H1 (cell line): ENCODE measurements at regions not wholly inside any gene's neighbourhood (a gene's known extent, or its start where the extent isn't known, plus 50 kb on each side); places are given as distances from the start of the nearest gene placed in this dataset.

Experiments used
- CTCF ChIA-PET: fragments of 300-600 bp; sonication (Branson Sonifier 250); formaldehyde crosslinking; loops from one replicate; lab custom pipeline; 2021; ENCODE audit not compliant: partially characterized antibody; lab: Charles Lee
- POLR2A ChIA-PET: fragments of 300-600 bp; sonication (Branson Sonifier 250); formaldehyde crosslinking; loops from one replicate; lab custom pipeline; 2021; ENCODE audit warnings: inconsistent platforms; ENCODE audit not compliant: partially characterized antibody; lab: Charles Lee
- DNase-seq, 2 experiments: peaks; one replicate each; pipeline versions ENCODE4 v3.0.0 to v3.0.0-alpha.2; 2010 to 2022; ENCODE audit warnings: low spot score in 2 of 2, low read depth in 1 of 2, mixed read lengths in 1 of 2
- FAIRE-seq: peaks from 2 replicates; lab custom pipeline; 2011; peaks lifted over from hg19 to GRCh38; lab: Jason Lieb, UNC
- H2AFZ ChIP-seq: 2 replicates; pipeline ENCODE4 v1.8.1; 2012; ENCODE audit warnings: low read length, inconsistent platforms
- H2AK5ac ChIP-seq: 2 replicates; pipeline ENCODE4 v1.6.1; 2013; ENCODE audit warnings: low read depth, low read length
- H2BK120ac ChIP-seq: replicated peaks from 2 replicates; pipeline ENCODE3; 2013; ENCODE audit warnings: low read depth, low read length, inconsistent platforms
- H2BK12ac ChIP-seq: 2 replicates; pipeline ENCODE4 v1.6.1; 2013; ENCODE audit warnings: low read depth, low read length
- H2BK15ac ChIP-seq: 2 replicates; pipeline ENCODE4 v1.6.1; 2013; ENCODE audit warnings: low read length
- H2BK20ac ChIP-seq: 2 replicates; pipeline ENCODE4 v1.6.1; 2013; ENCODE audit warnings: low read length
- H2BK5ac ChIP-seq: 2 replicates; pipeline ENCODE4 v1.6.1; 2013; ENCODE audit warnings: low read depth, low read length
- H3K14ac ChIP-seq: 2 replicates; pipeline ENCODE4 v1.6.1; 2013; ENCODE audit warnings: inconsistent platforms; ENCODE audit not compliant: insufficient read length
- H3K18ac ChIP-seq: 2 replicates; pipeline ENCODE4 v1.6.1; 2013; ENCODE audit warnings: low read length; ENCODE audit errors: extremely low read depth
- H3K23ac ChIP-seq: 2 replicates; pipeline ENCODE4 v1.6.1; 2013; ENCODE audit warnings: inconsistent platforms; ENCODE audit not compliant: insufficient read length
- H3K23me2 ChIP-seq: 2 replicates; pipeline ENCODE4 v1.6.1; 2013; ENCODE audit warnings: low read depth, low read length
- H3K27ac ChIP-seq: 2 replicates; pipeline ENCODE4 v1.6.1; 2011; ENCODE audit warnings: low read depth, low read length, inconsistent platforms
- H3K27me3 ChIP-seq, 4 experiments: replicated peaks in 1 of 4; 1 replicate in 1 of 4; 2 replicates in 3 of 4; pipeline versions ENCODE4 v1.6.1 to v1.8.1; 2011 to 2013; ENCODE audit warnings: low read length in 3 of 4, mild to moderate bottlenecking in 3 of 4, inconsistent platforms in 2 of 4, mixed read lengths in 2 of 4, moderate library complexity in 1 of 4; ENCODE audit not compliant: control insufficient read depth in 3 of 4, insufficient read depth in 3 of 4; ENCODE audit errors: extremely low read depth in 1 of 4
- H3K36me3 ChIP-seq, 4 experiments: 2 replicates each; pipeline versions ENCODE4 v1.6.1 to v1.8.1; 2011 to 2013; ENCODE audit warnings: mild to moderate bottlenecking in 4 of 4, low read length in 3 of 4, moderate library complexity in 2 of 4, control low read depth in 1 of 4, inconsistent platforms in 1 of 4; ENCODE audit not compliant: insufficient read depth in 4 of 4, control insufficient read depth in 2 of 4
- H3K4ac ChIP-seq: replicated peaks from 2 replicates; pipeline ENCODE3; 2013; ENCODE audit warnings: low read length, low read depth, mixed read lengths, inconsistent platforms; ENCODE audit not compliant: insufficient read length
- H3K4me1 ChIP-seq, 4 experiments: replicated peaks in 1 of 4; 1 replicate in 1 of 4; 2 replicates in 3 of 4; pipeline versions ENCODE4 v1.6.1 to v1.8.1; 2011 to 2013; ENCODE audit warnings: low read length in 3 of 4, inconsistent platforms in 2 of 4, mixed read lengths in 1 of 4; ENCODE audit not compliant: insufficient read depth in 4 of 4, control insufficient read depth in 3 of 4
- H3K4me2 ChIP-seq, 2 experiments: 2 replicates each; pipeline versions ENCODE4 v1.6.1 to v1.8.1; 2011 to 2013; ENCODE audit warnings: low read depth in 2 of 2, low read length in 2 of 2, control low read depth in 1 of 2, inconsistent platforms in 1 of 2, mild to moderate bottlenecking in 1 of 2; ENCODE audit not compliant: insufficient read depth in 1 of 2
- H3K4me3 ChIP-seq, 4 experiments: fragments of 200-600, 300-600 bp in 1 of 4; sonication (generic), shearing (Covaris generic), sonication (Bioruptor Twin) in 1 of 4; 2 replicates each; pipeline versions ENCODE4 v1.5.1 to v1.8.1; 2011 to 2016; ENCODE audit warnings: low read length in 4 of 4, low read depth in 3 of 4, control low read depth in 2 of 4, inconsistent platforms in 2 of 4, mild to moderate bottlenecking in 2 of 4, mixed read lengths in 1 of 4, moderate library complexity in 1 of 4; ENCODE audit not compliant: insufficient read depth in 2 of 4; ENCODE audit errors: extremely low read depth in 1 of 4
- H3K56ac ChIP-seq: replicated peaks from 2 replicates; pipeline ENCODE3; 2013; ENCODE audit warnings: low read depth, mild to moderate bottlenecking, mixed read lengths, low read length, inconsistent platforms; ENCODE audit not compliant: insufficient read length
- H3K79me1 ChIP-seq: 2 replicates; pipeline ENCODE4 v1.6.1; 2013; ENCODE audit warnings: low read depth, low read length, control low read depth
- H3K79me2 ChIP-seq, 2 experiments: 2 replicates each; pipeline versions ENCODE4 v1.6.1 to v1.8.1; 2012 to 2013; ENCODE audit warnings: low read length in 2 of 2, mild to moderate bottlenecking in 2 of 2, inconsistent platforms in 1 of 2; ENCODE audit not compliant: insufficient read depth in 2 of 2, control insufficient read depth in 1 of 2
- H3K9ac ChIP-seq, 4 experiments: replicated peaks in 1 of 4; 1 replicate in 1 of 4; 2 replicates in 3 of 4; pipeline versions ENCODE4 v1.6.1 to v1.8.1; 2011 to 2013; ENCODE audit warnings: low read depth in 3 of 4, low read length in 3 of 4, control low read depth in 2 of 4, mild to moderate bottlenecking in 2 of 4, moderate library complexity in 2 of 4, inconsistent platforms in 1 of 4; ENCODE audit errors: extremely low read depth in 1 of 4
- H3K9me3 ChIP-seq, 2 experiments: 2 replicates each; pipeline versions ENCODE4 v1.6.1 to v1.8.1; 2012 to 2013; ENCODE audit warnings: mild to moderate bottlenecking in 2 of 2, moderate library complexity in 2 of 2, control low read depth in 1 of 2, inconsistent platforms in 1 of 2, low read depth in 1 of 2, low read length in 1 of 2, mixed read lengths in 1 of 2; ENCODE audit not compliant: insufficient read depth in 2 of 2
- H4K20me1 ChIP-seq, 2 experiments: replicated peaks in 1 of 2; 2 replicates each; pipeline versions ENCODE3 to v1.8.1; 2011 to 2013; ENCODE audit warnings: inconsistent platforms in 2 of 2, low read length in 2 of 2, mild to moderate bottlenecking in 1 of 2; ENCODE audit not compliant: insufficient read depth in 2 of 2, control insufficient read depth in 1 of 2
- H4K5ac ChIP-seq: 2 replicates; pipeline ENCODE4 v1.6.1; 2013; ENCODE audit warnings: low read length, low read depth, mixed read lengths, inconsistent platforms; ENCODE audit not compliant: insufficient read length
- H4K8ac ChIP-seq: 2 replicates; pipeline ENCODE4 v1.8.0; 2013; ENCODE audit warnings: mild to moderate bottlenecking, moderate library complexity, low read length, inconsistent platforms; ENCODE audit not compliant: insufficient read depth; ENCODE audit errors: extremely low read depth
- H4K91ac ChIP-seq: replicated peaks from 2 replicates; pipeline ENCODE3; 2013; ENCODE audit warnings: low read length, mixed read lengths, inconsistent platforms; ENCODE audit not compliant: insufficient read length
- KDM4A ChIP-seq: IDR thresholded peaks from one replicate; pipeline ENCODE4 v1.7.1; 2012; ENCODE audit warnings: low read depth, mild to moderate bottlenecking, moderate library complexity, low read length, inconsistent platforms; ENCODE audit not compliant: severe bottlenecking
- KDM5A ChIP-seq: fragments of 200-600 bp; IDR thresholded peaks from 2 replicates; pipeline ENCODE4 v1.7.1; 2012; ENCODE audit warnings: mild to moderate bottlenecking, low read length, inconsistent platforms, mixed read lengths
- ZNF274 ChIP-seq: IDR thresholded peaks from 2 replicates; pipeline ENCODE4 v1.7.0; 2012; ENCODE audit warnings: low read length, borderline replicate concordance; ENCODE audit errors: extremely low read depth
- WGBS, 2 experiments: shearing (Covaris generic) in 1 of 2; methylation state at CpG; one replicate each; pipeline versions ENCODE4 v1.1.6 to v1.1.7; 2013 to 2015; ENCODE audit warnings: low lambda C conversion rate in 2 of 2, mixed read lengths in 2 of 2, inconsistent platforms in 1 of 2, low coverage in 1 of 2, missing lambda C conversion rate in 1 of 2; ENCODE audit not compliant: insufficient replicate concordance in 2 of 2, insufficient coverage in 1 of 2, insufficient read length in 1 of 2; ENCODE audit errors: extremely low coverage in 1 of 2, missing lambda C conversion rate in 1 of 2; 5-methylcytosine and 5-hydroxymethylcytosine counted together
- TF ChIP-seq, protein P1 (sequence below): IDR thresholded peaks from 2 replicates; pipeline ENCODE4 v1.6.1; 2011; ENCODE audit warnings: low read length, improper control_type of control experiment

DNA sequence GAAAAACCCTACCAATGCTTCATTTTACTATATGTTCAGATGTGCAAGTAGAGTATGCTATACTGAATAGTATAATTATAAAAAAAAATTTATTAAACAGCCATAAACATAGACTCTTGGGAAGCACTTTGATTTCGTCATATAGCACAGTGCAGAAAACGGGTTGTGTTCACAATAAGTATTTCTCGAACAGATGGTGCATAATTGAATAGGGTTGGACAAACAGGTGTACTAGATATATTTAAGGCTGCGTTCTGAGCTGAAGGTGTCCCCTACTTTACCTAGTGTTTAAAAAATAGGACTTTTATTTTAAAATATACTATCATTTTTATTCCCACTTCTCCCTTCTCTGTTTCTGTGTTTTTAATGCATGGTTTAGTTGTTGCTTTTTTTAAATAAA lies 841.5 kb downstream of the ANKRD7 start (continued):
- no peak for TF ChIP-seq ZNF274

DNA sequence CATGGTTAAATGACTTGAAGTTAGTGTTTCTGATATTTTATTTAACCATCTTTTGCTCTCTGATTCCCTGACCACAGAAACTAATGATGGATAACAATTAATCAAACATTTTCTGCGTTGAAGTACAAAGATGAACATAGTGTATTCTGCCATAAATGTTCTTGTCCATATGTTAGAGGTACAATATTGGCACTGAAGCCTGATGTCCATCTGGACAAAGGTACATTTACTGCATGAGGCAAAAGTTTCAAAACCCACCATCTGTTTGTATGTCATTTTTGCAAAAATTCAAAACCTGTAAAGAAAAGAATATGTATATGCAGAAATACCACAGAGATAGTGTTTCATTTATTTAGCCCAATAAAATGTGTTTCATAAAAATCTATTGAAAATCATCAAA lies 861.5 kb downstream of the ANKRD7 start:
- Histone ChIP-seq H2BK12ac (no peak overlapping the region), H3K4me2 (no peak overlapping the region), H3K27me3 (no peaks in the 10 kb centered on the region), H3K4ac (no peak overlapping the region), H2BK5ac (no peak overlapping the region), H3K9ac (no peak overlapping the region), H3K4me3 (no peak overlapping the region), H3K4me1 (no peaks in the 10 kb centered on the region), H4K5ac (no peak overlapping the region), H3K27ac (no peak overlapping the region), H3K56ac (no peak overlapping the region), H2BK15ac (no peak overlapping the region), H4K91ac (no peak overlapping the region), H3K14ac (no peak overlapping the region), H3K23ac (no peak overlapping the region), H2AK5ac (no peak overlapping the region), H3K9me3 (no peaks in the 10 kb centered on the region), H3K18ac (no peak overlapping the region), H3K79me1 (no peaks in the 10 kb centered on the region), H4K8ac (no peak overlapping the region), H2BK120ac (no peak overlapping the region), H2BK20ac (no peak overlapping the region), H4K20me1 (no peaks in the 10 kb centered on the region), H2AFZ (no peak overlapping the region), H3K79me2 (no peaks in the 10 kb centered on the region), H3K23me2 (no peaks in the 10 kb centered on the region), H3K36me3 (peaks cover 0 to 2% (median 0%) of the 10 kb centered on the region in 4 experiments; a peak in 1 of 8 replicates)
- ChIA-PET CTCF (no interaction called here), POLR2A (no interaction called here)
- WGBS, 2 experiments: 100% methylated on average over 1 of the region's 1 CpG; no CpG with 5 or more reads in 1 of the 2 experiments
- no peak for FAIRE-seq
- no peak for DNase-seq
- TF ChIP-seq KDM4A (no peak), KDM5A (no peak)
- TF ChIP-seq, protein P1, sequence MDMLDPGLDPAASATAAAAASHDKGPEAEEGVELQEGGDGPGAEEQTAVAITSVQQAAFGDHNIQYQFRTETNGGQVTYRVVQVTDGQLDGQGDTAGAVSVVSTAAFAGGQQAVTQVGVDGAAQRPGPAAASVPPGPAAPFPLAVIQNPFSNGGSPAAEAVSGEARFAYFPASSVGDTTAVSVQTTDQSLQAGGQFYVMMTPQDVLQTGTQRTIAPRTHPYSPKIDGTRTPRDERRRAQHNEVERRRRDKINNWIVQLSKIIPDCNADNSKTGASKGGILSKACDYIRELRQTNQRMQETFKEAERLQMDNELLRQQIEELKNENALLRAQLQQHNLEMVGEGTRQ: no peak
